Smooth muscle cell (in vitro differentiated cells): ENCODE measurements at regions not wholly inside any gene's neighbourhood (a gene's known extent, or its start where the extent isn't known, plus 50 kb on each side); places are given as distances from the start of the nearest gene placed in this dataset.

Experiments used
- DNase-seq: peaks from one replicate; lab custom pipeline; 2025; ENCODE audit not compliant: unreplicated experiment; lab: John Stamatoyannopoulos, UW
- H2AFZ ChIP-seq: fragments of 200-600 bp; sonication (generic); 2 replicates; pipeline ENCODE4 v1.6.0; 2016; ENCODE audit warnings: antibody characterized with exemption, low read depth, mild to moderate bottlenecking
- H3F3A ChIP-seq: fragments of 200-600 bp; sonication (generic); 2 replicates; pipeline ENCODE4 v1.6.0; 2017; ENCODE audit warnings: antibody characterized with exemption, low read depth
- H3K27ac ChIP-seq: fragments of 200-600 bp; sonication (generic); 2 replicates; pipeline ENCODE4 v1.5.1; 2016; ENCODE audit warnings: low read depth, mild to moderate bottlenecking
- H3K27me3 ChIP-seq: fragments of 200-600 bp; sonication (generic); 2 replicates; pipeline ENCODE4 v1.6.1; 2016; ENCODE audit warnings: low read depth, mild to moderate bottlenecking
- H3K36me3 ChIP-seq: fragments of 200-600 bp; sonication (generic); 2 replicates; pipeline ENCODE4 v1.5.1; 2016; ENCODE audit warnings: low read depth
- H3K4me1 ChIP-seq: fragments of 200-600 bp; sonication (generic); 2 replicates; pipeline ENCODE4 v1.5.1; 2016; ENCODE audit warnings: low read depth
- H3K4me2 ChIP-seq: fragments of 200-600 bp; sonication (generic); 2 replicates; pipeline ENCODE4 v1.6.0; 2016; ENCODE audit warnings: mild to moderate bottlenecking
- H3K4me3 ChIP-seq: fragments of 200-600 bp; sonication (generic); 2 replicates; pipeline ENCODE4 v1.5.1; 2016; ENCODE audit warnings: mild to moderate bottlenecking
- H3K79me2 ChIP-seq: fragments of 200-600 bp; sonication (generic); 2 replicates; pipeline ENCODE4 v1.6.0; 2016; ENCODE audit warnings: low read depth, mild to moderate bottlenecking
- H3K9ac ChIP-seq: fragments of 200-600 bp; sonication (generic); 2 replicates; pipeline ENCODE4 v1.6.0; 2016; ENCODE audit warnings: low read depth
- H3K9me3 ChIP-seq: fragments of 200-600 bp; sonication (generic); replicated peaks from 2 replicates; pipeline ENCODE4 v1.5.1; 2016; ENCODE audit warnings: low read depth
- H4K20me1 ChIP-seq: fragments of 200-600 bp; sonication (generic); 2 replicates; pipeline ENCODE4 v1.6.0; 2016; ENCODE audit warnings: low read depth
- CTCF ChIP-seq: fragments of 200-600 bp; sonication (generic); IDR thresholded peaks from 2 replicates; pipeline ENCODE4 v1.5.1; 2017; ENCODE audit warnings: borderline replicate concordance, mild to moderate bottlenecking, antibody characterized with exemption; ENCODE audit not compliant: insufficient read depth, poor library complexity, severe bottlenecking
- WGBS: methylation state at CpG from one replicate; pipeline ENCODE4 v1.1.7; 2016; ENCODE audit warnings: low lambda C conversion rate; 5-methylcytosine and 5-hydroxymethylcytosine counted together

GRCh38 chr6:154606860-154607259, 96.4 kb upstream of the CNKSR3 start:
- Histone ChIP-seq H3F3A (no peaks in the 10 kb centered on the region), H3K4me1 (no peaks in the 10 kb centered on the region), H3K27ac (no peak overlapping the region), H3K36me3 (no peaks in the 10 kb centered on the region), H3K4me3 (no peak overlapping the region), H4K20me1 (no peaks in the 10 kb centered on the region), H3K27me3 (no peaks in the 10 kb centered on the region), H3K9ac (no peak overlapping the region), H3K4me2 (no peak overlapping the region), H2AFZ (no peak overlapping the region), H3K79me2 (no peaks in the 10 kb centered on the region), H3K9me3 (no peaks in the 10 kb centered on the region)
- WGBS = 79% methylated on average over 2 of the region's 2 CpGs
- no peak for DNase-seq
- TF ChIP-seq CTCF = no peak

- Histone ChIP-seq H3K4me1 (no peaks in the 10 kb centered on the region), H3K27me3 (no peaks in the 10 kb centered on the region), H3K27ac (no peak overlapping the region), H2AFZ (no peak overlapping the region), H4K20me1 (no peaks in the 10 kb centered on the region), H3K36me3 (no peaks in the 10 kb centered on the region), H3K79me2 (no peaks in the 10 kb centered on the region), H3K4me2 (no peak overlapping the region), H3F3A (peaks cover 8% of the 10 kb centered on the region), H3K9ac (no peak overlapping the region), H3K9me3 (no peaks in the 10 kb centered on the region), H3K4me3 (no peak overlapping the region)
- WGBS = 90% methylated on average over 3 of the region's 3 CpGs
- DNase-seq = no peak
- TF ChIP-seq CTCF = no peak
Measured at GRCh38 chr6:154611241-154611640, 100.8 kb upstream of the CNKSR3 start.

- H2AFZ ChIP-seq = no peak overlapping the region
- H4K20me1 ChIP-seq = no peaks in the 10 kb centered on the region
- H3K27me3 ChIP-seq = no peaks in the 10 kb centered on the region
- no peaks in the 10 kb centered on the region for H3K4me1 ChIP-seq
- no peak overlapping the region for H3K4me2 ChIP-seq
- H3K9ac ChIP-seq = no peak overlapping the region
- H3K79me2 ChIP-seq = no peaks in the 10 kb centered on the region
- no peak overlapping the region for H3K27ac ChIP-seq
- H3K36me3 ChIP-seq = no peaks in the 10 kb centered on the region
- DNase-seq = no peak
- H3K9me3 ChIP-seq = no peaks in the 10 kb centered on the region
- no peak for TF ChIP-seq CTCF
- WGBS = 84% methylated on average over 2 of the region's 2 CpGs
- no peak overlapping the region for H3K4me3 ChIP-seq
- peaks cover 8% of the 10 kb centered on the region for H3F3A ChIP-seq
Measured at GRCh38 chr6:154611847-154612246, 101.4 kb upstream of the CNKSR3 start.

- Histone ChIP-seq H3K9me3 (no peaks in the 10 kb centered on the region), H3K27ac (peak overlapping the region; percentile 75), H3F3A (peaks cover 8% of the 10 kb centered on the region), H3K4me1 (no peaks in the 10 kb centered on the region), H3K4me2 (peak overlapping the region; percentile 67), H3K36me3 (no peaks in the 10 kb centered on the region), H3K27me3 (no peaks in the 10 kb centered on the region), H3K4me3 (no peak overlapping the region), H3K79me2 (no peaks in the 10 kb centered on the region), H2AFZ (peak overlapping the region; percentile 5), H4K20me1 (no peaks in the 10 kb centered on the region), H3K9ac (peak overlapping the region; percentile 0)
- no peak for DNase-seq
- no peak for TF ChIP-seq CTCF
- WGBS = 59% methylated on average over 8 of the region's 8 CpGs
Measured at GRCh38 chr6:154613137-154613676, 102.7 kb upstream of the CNKSR3 start.
